Neural cell (in vitro differentiated cells): ENCODE measurements at regions not wholly inside any gene's neighbourhood (a gene's known extent, or its start where the extent isn't known, plus 50 kb on each side); places are given as distances from the start of the nearest gene placed in this dataset.

Source experiments
- EP300 ChIP-seq: fragments of 450-650 bp; conservative IDR thresholded peaks from 2 replicates; pipeline ENCODE4 v1.6.1; 2014; ENCODE audit warnings: antibody characterized with exemption, mild to moderate bottlenecking, moderate library complexity; ENCODE audit not compliant: poor library complexity, severe bottlenecking
- EZH2 ChIP-seq: fragments of 200-600, 300-800 bp; shearing (Covaris generic), sonication (generic); IDR thresholded peaks from 2 replicates; pipeline ENCODE4 v1.6.1; 2014; ENCODE audit warnings: antibody characterized with exemption, low read length, borderline replicate concordance, mild to moderate bottlenecking; ENCODE audit not compliant: insufficient read depth, poor library complexity, severe bottlenecking
- POLR2AphosphoS5 ChIP-seq: IDR thresholded peaks from 2 replicates; pipeline ENCODE4 v1.6.1; 2012
- RAD21 ChIP-seq: fragments of 450-650 bp; conservative IDR thresholded peaks from 2 replicates; pipeline ENCODE4 v1.6.1; 2014; ENCODE audit warnings: antibody characterized with exemption, mild to moderate bottlenecking, moderate library complexity
- TAF1 ChIP-seq: IDR thresholded peaks from 2 replicates; pipeline ENCODE4 v1.6.1; 2012; ENCODE audit warnings: low read depth
- TF ChIP-seq, protein P1 (sequence below): fragments of 450-650 bp; IDR thresholded peaks from 2 replicates; pipeline ENCODE4 v1.5.1; 2014; ENCODE audit warnings: antibody characterized with exemption, mild to moderate bottlenecking, moderate library complexity; ENCODE audit not compliant: poor library complexity, severe bottlenecking

DNA sequence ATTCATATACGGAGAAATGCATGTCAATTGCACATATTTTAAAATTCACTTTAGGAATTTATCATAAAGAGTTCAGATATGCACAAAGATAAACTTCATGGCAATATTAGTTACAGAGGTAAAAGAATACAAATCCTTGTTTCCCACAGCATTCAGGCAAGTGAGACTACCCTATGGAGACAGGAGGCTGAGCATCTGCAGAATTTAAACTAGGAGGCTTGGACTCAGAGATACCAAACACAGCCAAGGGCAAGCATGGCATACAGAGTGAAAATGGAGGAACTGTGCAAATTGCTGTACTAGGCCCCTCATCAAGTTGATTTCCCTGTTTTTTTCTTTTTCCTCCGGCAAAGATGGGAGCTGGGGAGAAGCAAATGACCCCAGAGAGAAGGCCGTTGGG, 94.2 kb downstream of the SLC24A2 start:
- TF ChIP-seq, protein P1, sequence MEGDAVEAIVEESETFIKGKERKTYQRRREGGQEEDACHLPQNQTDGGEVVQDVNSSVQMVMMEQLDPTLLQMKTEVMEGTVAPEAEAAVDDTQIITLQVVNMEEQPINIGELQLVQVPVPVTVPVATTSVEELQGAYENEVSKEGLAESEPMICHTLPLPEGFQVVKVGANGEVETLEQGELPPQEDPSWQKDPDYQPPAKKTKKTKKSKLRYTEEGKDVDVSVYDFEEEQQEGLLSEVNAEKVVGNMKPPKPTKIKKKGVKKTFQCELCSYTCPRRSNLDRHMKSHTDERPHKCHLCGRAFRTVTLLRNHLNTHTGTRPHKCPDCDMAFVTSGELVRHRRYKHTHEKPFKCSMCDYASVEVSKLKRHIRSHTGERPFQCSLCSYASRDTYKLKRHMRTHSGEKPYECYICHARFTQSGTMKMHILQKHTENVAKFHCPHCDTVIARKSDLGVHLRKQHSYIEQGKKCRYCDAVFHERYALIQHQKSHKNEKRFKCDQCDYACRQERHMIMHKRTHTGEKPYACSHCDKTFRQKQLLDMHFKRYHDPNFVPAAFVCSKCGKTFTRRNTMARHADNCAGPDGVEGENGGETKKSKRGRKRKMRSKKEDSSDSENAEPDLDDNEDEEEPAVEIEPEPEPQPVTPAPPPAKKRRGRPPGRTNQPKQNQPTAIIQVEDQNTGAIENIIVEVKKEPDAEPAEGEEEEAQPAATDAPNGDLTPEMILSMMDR, result no peak
- TF ChIP-seq POLR2AphosphoS5, result no peak
- no peak for TF ChIP-seq RAD21
- no peak for TF ChIP-seq EZH2
- TF ChIP-seq TAF1, result no peak
- TF ChIP-seq EP300, result no peak
